Stimulated activated CD4-positive, alpha-beta T cell treated with anti-CD3 and anti-CD28 coated beads, Interleukin-1b, Interleukin-23, amount 100 ng/mL, for 48 hours (primary cell): ENCODE measurements at regions not wholly inside any gene's neighbourhood (a gene's known extent, or its start where the extent isn't known, plus 50 kb on each side); places are given as distances from the start of the nearest gene placed in this dataset.
"Not testable (repeated sequence)": the region's sequence is repeated elsewhere in the genome, so short reads cannot be mapped to it uniquely, and the experiment has no call there.

Source experiments
- DNase-seq: peaks from one replicate; pipeline ENCODE4 v3.0.0-alpha.2; 2020

GRCh38 chr15:45812200-45812599 is 177.4 kb downstream of the SQOR start:
- no peak for DNase-seq

- DNase-seq: not testable (repeated sequence)
These were observed 182.7 kb downstream of the SQOR start for GRCh38 chr15:45817578-45817977.

GRCh38 chr15:45821390-45821789 is 186.6 kb downstream of the SQOR start:
- DNase-seq: no peak

- not testable (repeated sequence) for DNase-seq
These were observed 188.1 kb downstream of the SQOR start for GRCh38 chr15:45822968-45823367.

- DNase-seq: no peak
These were observed 192.4 kb downstream of the SQOR start for GRCh38 chr15:45827275-45827674.

GRCh38 chr15:45827766-45828165 is 192.9 kb downstream of the SQOR start:
- DNase-seq: no peak

- no peak for DNase-seq
These were observed 194.7 kb downstream of the SQOR start for GRCh38 chr15:45829336-45830153.

GRCh38 chr15:45831787-45832186 is 197.0 kb downstream of the SQOR start:
- DNase-seq: no peak

GRCh38 chr15:45834622-45835021 is 199.8 kb downstream of the SQOR start:
- no peak for DNase-seq

GRCh38 chr15:45842151-45842550 is 207.3 kb downstream of the SQOR start:
- no peak for DNase-seq

- no peak for DNase-seq
These were observed 212.8 kb downstream of the SQOR start for GRCh38 chr15:45847645-45848044.

GRCh38 chr15:45849136-45849535 is 214.3 kb downstream of the SQOR start:
- no peak for DNase-seq

- no peak for DNase-seq
These were observed 219.8 kb downstream of the SQOR start for GRCh38 chr15:45854455-45855202.

GRCh38 chr15:45855210-45855906 is 220.5 kb downstream of the SQOR start:
- no peak for DNase-seq

GRCh38 chr15:45855907-45856579 is 221.2 kb downstream of the SQOR start:
- no peak for DNase-seq

- no peak for DNase-seq
These were observed 222.5 kb downstream of the SQOR start for GRCh38 chr15:45857291-45857690.

GRCh38 chr15:45858491-45858890 is 223.7 kb downstream of the SQOR start:
- no peak for DNase-seq

- no peak for DNase-seq
These were observed 227.2 kb downstream of the SQOR start for GRCh38 chr15:45862034-45862433.

- DNase-seq: no peak
These were observed 229.2 kb downstream of the SQOR start for GRCh38 chr15:45863881-45864580.

GRCh38 chr15:45866616-45867015 is 231.8 kb downstream of the SQOR start:
- DNase-seq: no peak

GRCh38 chr15:45867281-45867680 is 232.5 kb downstream of the SQOR start:
- DNase-seq: no peak

- DNase-seq: no peak
These were observed 233.4 kb downstream of the SQOR start for GRCh38 chr15:45868109-45868691.
